ENCODE measurements at regions not wholly inside any gene's neighbourhood (a gene's known extent, or its start where the extent isn't known, plus 50 kb on each side); places are given as distances from the start of the nearest gene placed in this dataset.

- TF ChIP-seq POLR2AphosphoS5 (IDR thresholded peaks at IDR 0.05; ENCODE audit: low read depth, low read length): no peak
- no peak for TF ChIP-seq TAF1 (IDR thresholded peaks at IDR 0.05; ENCODE audit: borderline replicate concordance, insufficient read depth, low read length)
- TF ChIP-seq, protein P1, sequence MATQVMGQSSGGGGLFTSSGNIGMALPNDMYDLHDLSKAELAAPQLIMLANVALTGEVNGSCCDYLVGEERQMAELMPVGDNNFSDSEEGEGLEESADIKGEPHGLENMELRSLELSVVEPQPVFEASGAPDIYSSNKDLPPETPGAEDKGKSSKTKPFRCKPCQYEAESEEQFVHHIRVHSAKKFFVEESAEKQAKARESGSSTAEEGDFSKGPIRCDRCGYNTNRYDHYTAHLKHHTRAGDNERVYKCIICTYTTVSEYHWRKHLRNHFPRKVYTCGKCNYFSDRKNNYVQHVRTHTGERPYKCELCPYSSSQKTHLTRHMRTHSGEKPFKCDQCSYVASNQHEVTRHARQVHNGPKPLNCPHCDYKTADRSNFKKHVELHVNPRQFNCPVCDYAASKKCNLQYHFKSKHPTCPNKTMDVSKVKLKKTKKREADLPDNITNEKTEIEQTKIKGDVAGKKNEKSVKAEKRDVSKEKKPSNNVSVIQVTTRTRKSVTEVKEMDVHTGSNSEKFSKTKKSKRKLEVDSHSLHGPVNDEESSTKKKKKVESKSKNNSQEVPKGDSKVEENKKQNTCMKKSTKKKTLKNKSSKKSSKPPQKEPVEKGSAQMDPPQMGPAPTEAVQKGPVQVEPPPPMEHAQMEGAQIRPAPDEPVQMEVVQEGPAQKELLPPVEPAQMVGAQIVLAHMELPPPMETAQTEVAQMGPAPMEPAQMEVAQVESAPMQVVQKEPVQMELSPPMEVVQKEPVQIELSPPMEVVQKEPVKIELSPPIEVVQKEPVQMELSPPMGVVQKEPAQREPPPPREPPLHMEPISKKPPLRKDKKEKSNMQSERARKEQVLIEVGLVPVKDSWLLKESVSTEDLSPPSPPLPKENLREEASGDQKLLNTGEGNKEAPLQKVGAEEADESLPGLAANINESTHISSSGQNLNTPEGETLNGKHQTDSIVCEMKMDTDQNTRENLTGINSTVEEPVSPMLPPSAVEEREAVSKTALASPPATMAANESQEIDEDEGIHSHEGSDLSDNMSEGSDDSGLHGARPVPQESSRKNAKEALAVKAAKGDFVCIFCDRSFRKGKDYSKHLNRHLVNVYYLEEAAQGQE (IDR thresholded peaks at IDR 0.05; ENCODE audit: insufficient read depth in 1 of 2, low read depth in 2 of 2, low read length in 2 of 2): no peak
- no peak for TF ChIP-seq FOXP2 (optimal IDR thresholded peaks at IDR 0.05; ENCODE audit: borderline replicate concordance, extremely low read depth, extremely low read length, insufficient read depth)
Measured at GRCh38 chr13:73754241-73754640, 380.0 kb downstream of the KLF12 start.

Data from PFSK-1 (cell line).